ENCODE measurements at regions not wholly inside any gene's neighbourhood (a gene's known extent, or its start where the extent isn't known, plus 50 kb on each side); places are given as distances from the start of the nearest gene placed in this dataset.

DNA sequence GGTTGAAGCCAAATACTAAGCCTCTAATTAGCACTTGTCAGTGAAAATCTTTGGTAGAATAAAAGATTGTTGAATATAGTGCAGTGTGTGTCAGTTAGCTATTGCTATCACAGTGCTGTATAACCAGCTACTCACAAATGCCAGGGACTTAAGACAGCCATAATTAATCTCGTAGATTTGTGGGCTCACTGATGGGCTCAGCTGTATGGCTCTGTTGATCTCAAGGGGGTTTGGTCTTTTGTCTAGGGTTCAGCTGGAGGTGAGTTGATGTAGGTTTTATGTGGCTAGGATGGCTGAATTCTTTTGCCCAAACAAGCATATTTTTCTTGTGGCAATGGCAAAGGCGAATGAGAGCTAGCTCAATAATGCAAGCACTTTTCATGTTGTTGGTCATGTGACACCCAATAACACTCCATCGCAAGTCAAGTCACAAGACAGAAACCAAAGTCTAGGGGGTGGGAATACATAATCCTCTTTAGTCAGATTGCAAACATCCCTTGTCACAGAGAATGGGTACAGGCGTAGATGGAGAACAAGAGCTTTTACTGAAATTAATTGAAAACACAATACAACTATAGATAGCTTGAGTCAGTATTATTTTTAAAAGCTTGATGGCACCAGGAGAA, 121.7 kb upstream of the EDNRB start:
- WGBS, 2 experiments (ENCODE audit: low coverage in 1 of 2, low lambda C conversion rate in 2 of 2, missing lambda C conversion rate in 2 of 2), result 66 to 67% methylated on average over 4 of the region's 4 CpGs

DNA sequence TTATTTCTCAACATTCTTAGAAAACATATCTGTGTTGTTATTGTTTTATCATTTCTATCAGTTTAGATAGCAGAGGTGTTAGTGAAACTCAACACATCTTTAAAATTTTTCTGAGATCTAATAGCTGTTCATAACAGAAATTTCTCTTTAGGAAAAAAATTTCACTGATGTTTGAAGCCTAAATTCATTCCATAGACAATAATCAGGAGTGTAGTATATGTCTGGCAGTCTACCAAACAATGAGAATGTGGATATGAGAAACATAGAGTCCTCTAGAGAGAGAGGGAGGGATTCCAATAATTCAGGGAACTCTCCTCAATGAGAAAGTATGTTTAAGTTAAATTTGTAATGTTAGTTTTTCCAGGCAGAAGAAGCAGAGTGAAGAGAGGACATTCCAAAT, 118.2 kb upstream of the EDNRB start:
- no peak overlapping the region for H3K27ac ChIP-seq
- no peak overlapping the region for H2AFZ ChIP-seq
- no peak overlapping the region for H3K9ac ChIP-seq
- DNase-seq, result no peak
- H3F3A ChIP-seq (ENCODE audit: insufficient read depth), result no peaks in the 10 kb centered on the region
- H3K4me3 ChIP-seq, result no peak overlapping the region
- no peaks in the 10 kb centered on the region for H3K9me2 ChIP-seq (ENCODE audit: insufficient read depth)
- H3K79me2 ChIP-seq (ENCODE audit: insufficient read depth), result no peaks in the 10 kb centered on the region
- no peak for TF ChIP-seq EZH2 (IDR thresholded peaks at IDR 0.05; ENCODE audit: insufficient read depth, poor library complexity, severe bottlenecking)
- TF ChIP-seq EZH2phosphoT487 (IDR thresholded peaks at IDR 0.05; ENCODE audit: insufficient read depth, low read depth), result no peak
- H3K4me1 ChIP-seq (ENCODE audit: insufficient read depth), result no peaks in the 10 kb centered on the region
- no peaks in the 10 kb centered on the region for H3K27me3 ChIP-seq (replicated peaks; ENCODE audit: insufficient read depth)
- no peaks in the 10 kb centered on the region for H3K36me3 ChIP-seq (ENCODE audit: low read depth)
- no peaks in the 10 kb centered on the region for H3K9me3 ChIP-seq (ENCODE audit: low read depth)
- no peaks in the 10 kb centered on the region for H4K20me1 ChIP-seq (ENCODE audit: insufficient read depth)
- no peak overlapping the region for H3K4me2 ChIP-seq (ENCODE audit: unreplicated experiment)
- in situ Hi-C loops (cut with MboI), result no loop called here

More for the DNA sequence above, 121.7 kb upstream of the EDNRB start:
- Histone ChIP-seq H3F3A (ENCODE audit: insufficient read depth) (no peaks in the 10 kb centered on the region), H3K9me3 (ENCODE audit: low read depth) (no peaks in the 10 kb centered on the region), H3K27ac (no peak overlapping the region), H3K9me2 (ENCODE audit: insufficient read depth) (no peaks in the 10 kb centered on the region), H3K4me1 (ENCODE audit: insufficient read depth) (no peaks in the 10 kb centered on the region), H3K4me2 (ENCODE audit: unreplicated experiment) (no peak overlapping the region), H3K79me2 (ENCODE audit: insufficient read depth) (no peaks in the 10 kb centered on the region), H3K36me3 (ENCODE audit: low read depth) (no peaks in the 10 kb centered on the region), H3K9ac (no peak overlapping the region), H2AFZ (no peak overlapping the region), H3K27me3 (replicated peaks; ENCODE audit: insufficient read depth) (no peaks in the 10 kb centered on the region), H3K4me3 (no peak overlapping the region), H4K20me1 (ENCODE audit: insufficient read depth) (no peaks in the 10 kb centered on the region)
- TF ChIP-seq EZH2 (IDR thresholded peaks at IDR 0.05; ENCODE audit: insufficient read depth, poor library complexity, severe bottlenecking) (no peak), EZH2phosphoT487 (IDR thresholded peaks at IDR 0.05; ENCODE audit: insufficient read depth, low read depth) (no peak)
- in situ Hi-C loops (cut with MboI), result no loop called here
- no peak for DNase-seq

DNA sequence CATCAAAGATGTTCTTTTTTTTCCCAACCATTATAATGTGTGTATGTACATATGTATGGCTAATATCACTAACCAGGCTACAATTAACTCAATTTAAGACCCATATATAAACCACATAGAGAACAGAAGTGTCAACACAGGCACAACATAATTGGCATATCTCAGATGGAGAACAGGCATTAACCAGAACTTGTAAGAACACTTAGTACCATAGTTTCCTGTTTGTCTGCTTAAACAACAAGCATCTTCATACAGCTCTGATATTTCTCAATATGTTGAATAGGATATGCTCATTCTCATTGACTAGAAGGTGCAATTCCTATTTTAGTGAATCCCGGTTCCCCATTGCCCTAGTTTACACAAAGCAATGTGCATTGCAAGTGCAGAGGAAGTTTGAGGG, 116.9 kb upstream of the EDNRB start:
- Histone ChIP-seq H3K36me3 (ENCODE audit: low read depth) (no peaks in the 10 kb centered on the region), H3K4me1 (ENCODE audit: insufficient read depth) (no peaks in the 10 kb centered on the region), H2AFZ (no peak overlapping the region), H3F3A (ENCODE audit: insufficient read depth) (no peaks in the 10 kb centered on the region), H3K9me3 (ENCODE audit: low read depth) (no peaks in the 10 kb centered on the region), H3K27me3 (replicated peaks; ENCODE audit: insufficient read depth) (no peaks in the 10 kb centered on the region), H4K20me1 (ENCODE audit: insufficient read depth) (no peaks in the 10 kb centered on the region), H3K9me2 (ENCODE audit: insufficient read depth) (no peaks in the 10 kb centered on the region), H3K4me3 (no peak overlapping the region), H3K27ac (no peak overlapping the region), H3K79me2 (ENCODE audit: insufficient read depth) (no peaks in the 10 kb centered on the region), H3K4me2 (ENCODE audit: unreplicated experiment) (no peak overlapping the region), H3K9ac (no peak overlapping the region)
- in situ Hi-C loops (cut with MboI), result no loop called here
- WGBS, 2 experiments (ENCODE audit: low coverage in 1 of 2, low lambda C conversion rate in 2 of 2, missing lambda C conversion rate in 2 of 2), result 56 to 77% methylated on average over 1 of the region's 1 CpG
- no peak for TF ChIP-seq EZH2phosphoT487 (IDR thresholded peaks at IDR 0.05; ENCODE audit: insufficient read depth, low read depth)
- TF ChIP-seq EZH2 (IDR thresholded peaks at IDR 0.05; ENCODE audit: insufficient read depth, poor library complexity, severe bottlenecking), result no peak
- DNase-seq, result no peak

GRCh38 chr13:78033509-78033908, 114.9 kb upstream of the EDNRB start:
- H2AFZ ChIP-seq, result no peak overlapping the region
- H3F3A ChIP-seq (ENCODE audit: insufficient read depth), result no peaks in the 10 kb centered on the region
- H3K4me1 ChIP-seq (ENCODE audit: insufficient read depth), result no peaks in the 10 kb centered on the region
- in situ Hi-C loops (cut with MboI), result no loop called here
- WGBS, 2 experiments (ENCODE audit: low coverage in 1 of 2, low lambda C conversion rate in 2 of 2, missing lambda C conversion rate in 2 of 2), result 74 to 75% methylated on average over 3 of the region's 3 CpGs
- TF ChIP-seq EZH2phosphoT487 (IDR thresholded peaks at IDR 0.05; ENCODE audit: insufficient read depth, low read depth) (no peak), EZH2 (IDR thresholded peaks at IDR 0.05; ENCODE audit: insufficient read depth, poor library complexity, severe bottlenecking) (no peak)
- no peak for DNase-seq
- H3K9me3 ChIP-seq (ENCODE audit: low read depth), result no peaks in the 10 kb centered on the region
- no peak overlapping the region for H3K4me3 ChIP-seq
- no peaks in the 10 kb centered on the region for H3K9me2 ChIP-seq (ENCODE audit: insufficient read depth)
- H4K20me1 ChIP-seq (ENCODE audit: insufficient read depth), result no peaks in the 10 kb centered on the region
- H3K27ac ChIP-seq, result no peak overlapping the region
- no peaks in the 10 kb centered on the region for H3K79me2 ChIP-seq (ENCODE audit: insufficient read depth)
- H3K9ac ChIP-seq, result no peak overlapping the region
- H3K4me2 ChIP-seq (ENCODE audit: unreplicated experiment), result no peak overlapping the region
- no peaks in the 10 kb centered on the region for H3K27me3 ChIP-seq (replicated peaks; ENCODE audit: insufficient read depth)
- H3K36me3 ChIP-seq (ENCODE audit: low read depth), result no peaks in the 10 kb centered on the region

- TF ChIP-seq EZH2 (IDR thresholded peaks at IDR 0.05; ENCODE audit: insufficient read depth, poor library complexity, severe bottlenecking), result no peak
- no peak for TF ChIP-seq EZH2phosphoT487 (IDR thresholded peaks at IDR 0.05; ENCODE audit: insufficient read depth, low read depth)
- no peak overlapping the region for H3K27ac ChIP-seq
- DNase-seq, result no peak
- no peaks in the 10 kb centered on the region for H3F3A ChIP-seq (ENCODE audit: insufficient read depth)
- no peaks in the 10 kb centered on the region for H3K79me2 ChIP-seq (ENCODE audit: insufficient read depth)
- H3K9me2 ChIP-seq (ENCODE audit: insufficient read depth), result no peaks in the 10 kb centered on the region
- H3K36me3 ChIP-seq (ENCODE audit: low read depth), result no peaks in the 10 kb centered on the region
- H3K9me3 ChIP-seq (ENCODE audit: low read depth), result no peaks in the 10 kb centered on the region
- no peak overlapping the region for H2AFZ ChIP-seq
- no peaks in the 10 kb centered on the region for H3K27me3 ChIP-seq (replicated peaks; ENCODE audit: insufficient read depth)
- H3K4me1 ChIP-seq (ENCODE audit: insufficient read depth), result no peaks in the 10 kb centered on the region
- no peak overlapping the region for H3K9ac ChIP-seq
- in situ Hi-C loops (cut with MboI), result no loop called here
- H3K4me3 ChIP-seq, result no peak overlapping the region
- H3K4me2 ChIP-seq (ENCODE audit: unreplicated experiment), result no peak overlapping the region
- no peaks in the 10 kb centered on the region for H4K20me1 ChIP-seq (ENCODE audit: insufficient read depth)
Measured at GRCh38 chr13:78032132-78032531, 113.5 kb upstream of the EDNRB start.

All from GM23248 (cell line).